ENCODE measurements at regions not wholly inside any gene's neighbourhood (a gene's known extent, or its start where the extent isn't known, plus 50 kb on each side); places are given as distances from the start of the nearest gene placed in this dataset.
"Not testable (repeated sequence)": the region's sequence is repeated elsewhere in the genome, so short reads cannot be mapped to it uniquely, and the experiment has no call there.

GRCh38 chr10:38604477-38604876, 510.3 kb downstream of the ZNF37A start:
- not testable (repeated sequence) for H3K79me2 ChIP-seq (ENCODE audit: insufficient read depth, low read length); H3K56ac ChIP-seq (ENCODE audit: insufficient read length, low read depth, low read length); H3K4ac ChIP-seq (ENCODE audit: low read depth, low read length); H4K8ac ChIP-seq (replicated peaks; ENCODE audit: insufficient read length, low read depth, low read length); H2BK20ac ChIP-seq (ENCODE audit: low read depth, low read length, poor library complexity, severe bottlenecking); H3K27me3 ChIP-seq (ENCODE audit: insufficient read depth, low read length); H4K20me1 ChIP-seq (ENCODE audit: control insufficient read depth, insufficient read depth, insufficient read length); DNase-seq; H3K18ac ChIP-seq (ENCODE audit: insufficient read length, low read depth, low read length); H2AK5ac ChIP-seq (ENCODE audit: insufficient read length, low read length); H3K4me1 Mint-ChIP-seq; H3K79me1 ChIP-seq (ENCODE audit: insufficient read depth, low read depth, low read length, poor library complexity, severe bottlenecking); H3K4me2 ChIP-seq (ENCODE audit: insufficient read depth, insufficient read length, low read length); H3K23ac ChIP-seq (ENCODE audit: insufficient read length, low read depth, low read length); H2BK15ac ChIP-seq (ENCODE audit: low read depth, low read length); H2AFZ ChIP-seq (ENCODE audit: low read length); H3T11ph ChIP-seq (ENCODE audit: low read length); H3K4me3 Mint-ChIP-seq; H3K27ac ChIP-seq (ENCODE audit: insufficient read length, low read depth, low read length); H3K23me2 ChIP-seq (ENCODE audit: insufficient read length, low read depth, low read length, poor library complexity, severe bottlenecking); H3K14ac ChIP-seq (ENCODE audit: insufficient read depth, low read length); H2BK5ac ChIP-seq (ENCODE audit: insufficient read length, low read length); H4K5ac ChIP-seq (ENCODE audit: insufficient read length, low read depth, low read length); H3K4me1 ChIP-seq (ENCODE audit: insufficient read depth, low read length); H2BK120ac ChIP-seq (ENCODE audit: low read depth, low read length, poor library complexity, severe bottlenecking); H3K27me3 Mint-ChIP-seq (ENCODE audit: low read depth); H3K9ac ChIP-seq (ENCODE audit: extremely low read depth, insufficient read length, low read length); H4K91ac ChIP-seq (ENCODE audit: insufficient read length, low read depth, low read length); H3K27ac Mint-ChIP-seq; H2BK12ac ChIP-seq (ENCODE audit: insufficient read length, low read depth, low read length)
- WGBS (ENCODE audit: extremely low coverage, insufficient read length, low lambda C conversion rate) = no CpG with 5 or more reads among the region's 16 CpGs
- Mint-ChIP-seq H3K36me3 (ENCODE audit: insufficient read depth in 1 of 3, low read depth in 3 of 3) (peaks cover 15 to 20% (median 18%) of the 10 kb centered on the region in 3 experiments; a peak in 6 of 7 replicates), H3K9me3 (peaks cover 86 to 87% of the 10 kb centered on the region in 2 experiments)
- peaks cover 61% of the 10 kb centered on the region for H3K9me3 ChIP-seq (ENCODE audit: control insufficient read depth, low read depth, low read length)

Data from H9 (cell line).